IMR-90 (cell line): ENCODE measurements at regions not wholly inside any gene's neighbourhood (a gene's known extent, or its start where the extent isn't known, plus 50 kb on each side); places are given as distances from the start of the nearest gene placed in this dataset.

Experiments
- ATAC-seq: fragments of 200-7000 bp; cut with Tn5 transposase; 2 replicates; pipeline ENCODE4 v1.9.1; 2020; ENCODE audit warnings: low read depth, mild to moderate bottlenecking, moderate library complexity
- BruUV-seq: library from RNA; stranded (reverse); fragments of 400-500 nt; replicated peaks from 2 replicates; lab custom pipeline; 2021; lab: Mats Ljungman, UMichigan
- CTCF ChIA-PET: fragments of 300-600 bp; formaldehyde crosslinking; extraction: SDS; loops from one replicate; lab custom pipeline; 2021; ENCODE audit warnings: antibody characterized with exemption; lab: Yijun Ruan, JAX
- POLR2A ChIA-PET: fragments of 300-600 bp; sonication (Branson Sonifier 250); formaldehyde crosslinking; loops from one replicate; lab custom pipeline; 2022; ENCODE audit warnings: antibody characterized with exemption; ENCODE audit not compliant: unreplicated experiment; lab: Charles Lee
- DNase-seq: peaks from one replicate; pipeline ENCODE4 v3.0.0; 2013
- H2AFZ ChIP-seq: replicated peaks from 2 replicates; pipeline ENCODE3; 2013; ENCODE audit warnings: low read length, mild to moderate bottlenecking; ENCODE audit not compliant: poor library complexity
- H2AK5ac ChIP-seq: 2 replicates; pipeline ENCODE4 v1.6.1; 2013; ENCODE audit warnings: low read depth, low read length, inconsistent platforms
- H2AK9ac ChIP-seq: replicated peaks from 2 replicates; pipeline ENCODE3; 2013; ENCODE audit warnings: mild to moderate bottlenecking, low read depth, low read length, moderate library complexity; ENCODE audit not compliant: poor library complexity
- H2BK120ac ChIP-seq: 2 replicates; pipeline ENCODE4 v1.6.1; 2013; ENCODE audit warnings: low read depth, low read length, inconsistent platforms
- H2BK15ac ChIP-seq: 3 replicates; pipeline ENCODE4 v1.6.1; 2013; ENCODE audit warnings: low read depth, low read length, inconsistent platforms
- H2BK20ac ChIP-seq: 2 replicates; pipeline ENCODE4 v1.6.1; 2013; ENCODE audit warnings: low read depth, mild to moderate bottlenecking, inconsistent platforms, low read length, moderate library complexity
- H2BK5ac ChIP-seq: 2 replicates; pipeline ENCODE4 v1.6.1; 2013; ENCODE audit warnings: mild to moderate bottlenecking, low read depth, low read length, inconsistent platforms; ENCODE audit not compliant: poor library complexity, severe bottlenecking
- H3K14ac ChIP-seq: replicated peaks from 2 replicates; pipeline ENCODE4 v1.6.1; 2013; ENCODE audit warnings: low read depth, low read length, inconsistent platforms
- H3K18ac ChIP-seq: 2 replicates; pipeline ENCODE4 v1.6.1; 2013; ENCODE audit warnings: low read depth, low read length, control low read depth
- H3K23ac ChIP-seq: 2 replicates; pipeline ENCODE4 v1.6.1; 2013; ENCODE audit warnings: low read depth, low read length, inconsistent platforms
- H3K27ac ChIP-seq: 2 replicates; pipeline ENCODE4 v1.5.1; 2013; ENCODE audit warnings: mild to moderate bottlenecking, control low read depth, low read length; ENCODE audit not compliant: insufficient read depth
- H3K27me3 ChIP-seq: 2 replicates; pipeline ENCODE4 v1.6.1; 2013; ENCODE audit warnings: low read length; ENCODE audit not compliant: control insufficient read depth, insufficient read depth
- H3K36me3 ChIP-seq: 2 replicates; pipeline ENCODE4 v1.6.1; 2013; ENCODE audit warnings: low read length, mixed read lengths; ENCODE audit not compliant: control insufficient read depth, insufficient read depth
- H3K4ac ChIP-seq: 2 replicates; pipeline ENCODE4 v1.6.1; 2013; ENCODE audit warnings: low read depth, low read length, inconsistent platforms
- H3K4me1 ChIP-seq: 2 replicates; pipeline ENCODE4 v1.6.1; 2013; ENCODE audit warnings: low read length, mixed read lengths; ENCODE audit not compliant: control insufficient read depth, insufficient read depth
- H3K4me2 ChIP-seq: 2 replicates; pipeline ENCODE4 v1.6.1; 2013; ENCODE audit warnings: low read depth, mild to moderate bottlenecking, control low read depth, low read length, moderate library complexity
- H3K4me3 ChIP-seq: 2 replicates; pipeline ENCODE4 v1.5.1; 2013; ENCODE audit warnings: low read depth, mild to moderate bottlenecking, control low read depth, low read length, moderate library complexity; ENCODE audit not compliant: insufficient read depth
- H3K56ac ChIP-seq: 2 replicates; pipeline ENCODE4 v1.6.1; 2013; ENCODE audit warnings: low read length, inconsistent platforms; ENCODE audit not compliant: insufficient read depth; ENCODE audit errors: extremely low read depth
- H3K79me1 ChIP-seq, 2 experiments: 2 replicates each; pipeline ENCODE4 v1.6.1; 2013; ENCODE audit warnings: low read length in 2 of 2, inconsistent platforms in 1 of 2, low read depth in 1 of 2
- H3K9ac ChIP-seq: 2 replicates; pipeline ENCODE4 v1.6.1; 2013; ENCODE audit warnings: low read depth, low read length, control low read depth
- H3K9me1 ChIP-seq: 2 replicates; pipeline ENCODE4 v1.6.1; 2013; ENCODE audit warnings: low read length, inconsistent platforms; ENCODE audit not compliant: insufficient read depth
- H3K9me3 ChIP-seq: 2 replicates; pipeline ENCODE4 v1.6.1; 2013; ENCODE audit warnings: low read length; ENCODE audit not compliant: control insufficient read depth, insufficient read depth
- H4K20me1 ChIP-seq: 2 replicates; pipeline ENCODE4 v1.6.1; 2013; ENCODE audit warnings: low read length, inconsistent platforms; ENCODE audit not compliant: insufficient read depth
- H4K5ac ChIP-seq: 2 replicates; pipeline ENCODE4 v1.6.1; 2013; ENCODE audit warnings: mild to moderate bottlenecking, low read depth, low read length, control low read depth
- H4K8ac ChIP-seq, 2 experiments: 2 replicates each; pipeline ENCODE4 v1.6.1; 2013; ENCODE audit warnings: low read depth in 2 of 2, low read length in 2 of 2, control low read depth in 1 of 2, inconsistent platforms in 1 of 2
- H4K91ac ChIP-seq: 2 replicates; pipeline ENCODE4 v1.6.1; 2013; ENCODE audit warnings: low read depth, low read length, inconsistent platforms; ENCODE audit not compliant: insufficient read depth
- CEBPB ChIP-seq: IDR thresholded peaks from 2 replicates; pipeline ENCODE4 v1.6.1; 2012; ENCODE audit warnings: low read depth, low read length, improper control_type of control experiment
- CHD1 ChIP-seq: IDR thresholded peaks from 2 replicates; pipeline ENCODE4 v1.6.1; 2012; ENCODE audit warnings: low read depth, low read length, improper control_type of control experiment
- CTCF ChIP-seq: conservative IDR thresholded peaks from 2 replicates; pipeline ENCODE4 v1.5.1; 2012; ENCODE audit warnings: mild to moderate bottlenecking, low read depth, low read length, improper control_type of control experiment
- FOS ChIP-seq: fragments of 150-350 bp; IDR thresholded peaks from 2 replicates; pipeline ENCODE4 v1.6.1; 2016; ENCODE audit warnings: low read depth, low read length
- MAFK ChIP-seq: IDR thresholded peaks from 2 replicates; pipeline ENCODE4 v1.6.1; 2012; ENCODE audit warnings: low read depth, low read length, improper control_type of control experiment
- MAZ ChIP-seq: IDR thresholded peaks from 2 replicates; pipeline ENCODE4 v1.6.1; 2012; ENCODE audit warnings: low read depth, mild to moderate bottlenecking, low read length, improper control_type of control experiment, moderate library complexity, borderline replicate concordance
- MXI1 ChIP-seq: IDR thresholded peaks from 2 replicates; pipeline ENCODE4 v1.6.1; 2012; ENCODE audit warnings: low read depth, mild to moderate bottlenecking, low read length, moderate library complexity, borderline replicate concordance
- NFE2L2 ChIP-seq: fragments of 150-350 bp; IDR thresholded peaks from 2 replicates; pipeline ENCODE4 v1.6.1; 2016; ENCODE audit warnings: low read depth, mild to moderate bottlenecking, low read length
- POLR2A ChIP-seq: IDR thresholded peaks from 2 replicates; pipeline ENCODE4 v1.6.1; 2012; ENCODE audit warnings: mild to moderate bottlenecking, low read depth, low read length
- RAD21 ChIP-seq: IDR thresholded peaks from 2 replicates; pipeline ENCODE4 v1.6.1; 2012; ENCODE audit warnings: low read length, improper control_type of control experiment
- RFX5 ChIP-seq: IDR thresholded peaks from 2 replicates; pipeline ENCODE4 v1.8.0; 2012; ENCODE audit warnings: low read depth, mild to moderate bottlenecking, low read length, moderate library complexity
- SMC3 ChIP-seq: fragments of 150-350 bp; IDR thresholded peaks from 2 replicates; pipeline ENCODE4 v1.6.1; 2016; ENCODE audit warnings: low read depth, mild to moderate bottlenecking, antibody characterized with exemption, low read length, moderate library complexity
- WGBS, 2 experiments: methylation state at CpG; one replicate each; pipeline versions ENCODE4 v1.1.5 to v1.1.7; 2013; ENCODE audit warnings: missing lambda C conversion rate in 2 of 2; ENCODE audit not compliant: insufficient read length in 1 of 2; ENCODE audit errors: extremely low coverage in 2 of 2; 5-methylcytosine and 5-hydroxymethylcytosine counted together
- dilution Hi-C: fragments of 300-500 bp; cut with HindIII; formaldehyde crosslinking; loops from one replicate; pipeline ENCODE4 v1.14.3; 2018; ENCODE audit warnings: low sequenced_read_pairs; ENCODE audit not compliant: unreplicated experiment
- in situ Hi-C: fragments of 300-500 bp; cut with MboI; formaldehyde crosslinking; loops from 3 replicates; pipeline ENCODE4 v1.14.3; 2019; ENCODE audit warnings: low sequenced_read_pairs, inconsistent platforms, mixed read lengths
- intact Hi-C: fragments of 100-400 bp; cut with micrococcal nuclease; formaldehyde crosslinking; loops from 2 replicates; pipeline ENCODE4 v1.10.0; 2022
- TF ChIP-seq, protein P1 (sequence below): fragments of 150-350 bp; IDR thresholded peaks from 2 replicates; pipeline ENCODE4 v1.6.1; 2016; ENCODE audit warnings: low read depth, mild to moderate bottlenecking, low read length, moderate library complexity, borderline replicate concordance
- TF ChIP-seq, protein P2 (sequence below): fragments of 150-350 bp; IDR thresholded peaks from 2 replicates; pipeline ENCODE4 v1.6.1; 2017; ENCODE audit warnings: mild to moderate bottlenecking, antibody characterized with exemption, low read length, low read depth

DNA sequence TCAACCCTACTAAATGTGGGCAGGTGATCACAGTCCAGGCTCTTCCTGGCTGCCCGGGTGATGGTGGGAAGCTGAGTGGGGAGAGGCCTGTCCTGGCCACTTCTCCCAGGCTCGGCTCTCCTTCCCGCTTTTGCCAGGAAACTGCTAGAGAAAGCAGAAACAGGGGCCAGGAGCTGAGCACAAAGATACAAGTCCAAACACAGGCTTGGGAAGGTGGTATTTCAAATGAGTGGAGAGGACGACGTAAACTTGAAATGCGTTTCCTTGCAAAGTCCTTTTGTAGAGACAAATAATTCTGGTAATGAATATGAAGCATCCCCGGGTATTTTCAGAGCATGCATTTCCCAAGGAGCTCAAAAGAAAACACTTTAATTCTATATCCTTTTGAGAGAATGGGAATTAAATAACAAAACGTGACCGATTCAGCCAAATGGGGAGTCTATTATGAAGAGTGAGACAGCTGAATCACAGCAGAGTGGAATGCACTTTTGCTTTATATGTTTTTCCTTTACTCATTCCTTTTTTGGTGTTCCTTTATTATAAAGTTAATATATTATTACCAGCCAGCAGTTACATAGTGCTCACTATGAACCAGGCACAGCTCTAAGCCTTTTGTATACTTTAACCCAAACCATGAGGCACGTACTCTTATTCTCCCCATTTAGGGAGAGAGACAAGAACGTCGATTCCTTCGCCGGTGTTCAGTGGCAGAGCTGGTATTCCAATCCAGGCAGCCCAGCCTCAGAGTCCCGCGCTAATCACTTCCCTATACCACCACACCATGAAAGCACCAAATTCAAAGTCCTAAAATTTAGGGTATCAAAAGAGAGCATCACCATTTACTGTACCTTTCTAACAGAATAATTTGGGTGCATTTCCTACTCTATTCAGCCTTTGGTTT lies 218.2 kb upstream of the KLF14 start:
- dilution Hi-C loops (no loop called here), in situ Hi-C loops (no loop called here), intact Hi-C loops (no loop called here)
- Histone ChIP-seq H2BK20ac (peak overlapping the region; percentile 79; the same call in 1 of the 2 replicates), H3K27ac (peak overlapping the region; percentile 75), H3K4me3 (no peak overlapping the region), H3K23ac (peak overlapping the region; percentile 87), H3K4ac (peak overlapping the region; percentile 87), H2AFZ (no peak overlapping the region), H2AK5ac (peak overlapping the region; percentile 80), H2AK9ac (no peak overlapping the region), H2BK5ac (peak overlapping the region; percentile 53), H3K4me2 (no peak overlapping the region; the same call in 1 of the 2 replicates), H3K79me1 (peaks cover 30 to 79% of the 10 kb centered on the region in 2 experiments), H3K9me3 (no peaks in the 10 kb centered on the region), H3K27me3 (no peaks in the 10 kb centered on the region), H4K20me1 (no peaks in the 10 kb centered on the region), H2BK120ac (peak overlapping the region; percentile 74), H3K56ac (peak overlapping the region; percentile 53), H4K5ac (peak overlapping the region; percentile 42), H3K36me3 (peaks cover 14% of the 10 kb centered on the region), H2BK15ac (peak overlapping the region; percentile 77; the same call in 2 of the 3 replicates), H3K14ac (peak overlapping the region; percentile 54), H4K91ac (peak overlapping the region; percentile 69), H3K4me1 (peaks cover 26% of the 10 kb centered on the region), H4K8ac (peak overlapping the region; percentile 54 to 87), H3K9ac (no peak overlapping the region; the same call in 1 of the 2 replicates), H3K18ac (peak overlapping the region; percentile 31), H3K9me1 (peaks cover 19% of the 10 kb centered on the region)
- 85% methylated on average over 4 of the region's 16 CpGs; no CpG with 5 or more reads in 1 of the 2 experiments for WGBS, 2 experiments
- BruUV-seq: no TSS peak
- CTCF ChIA-PET: interaction anchor here (0.6 kb wide), 1 partner anchor 526 kb away, joined by 6 read pairs; no protein-coding TSS in a partner anchor
- DNase-seq (no peak), ATAC-seq (peak; percentile 18; the same call in 1 of the 2 replicates)
- POLR2A ChIA-PET: interaction anchor here (1.1 kb wide), 1 partner anchor 39 kb away, joined by 3 read pairs; no protein-coding TSS in a partner anchor
- TF ChIP-seq CTCF (no peak), RFX5 (no peak), RAD21 (no peak), MAFK (no peak), SMC3 (no peak), NFE2L2 (no peak), CHD1 (no peak), POLR2A (no peak), FOS (no peak), MAZ (no peak), CEBPB (no peak), MXI1 (no peak)
- TF ChIP-seq, protein P1, sequence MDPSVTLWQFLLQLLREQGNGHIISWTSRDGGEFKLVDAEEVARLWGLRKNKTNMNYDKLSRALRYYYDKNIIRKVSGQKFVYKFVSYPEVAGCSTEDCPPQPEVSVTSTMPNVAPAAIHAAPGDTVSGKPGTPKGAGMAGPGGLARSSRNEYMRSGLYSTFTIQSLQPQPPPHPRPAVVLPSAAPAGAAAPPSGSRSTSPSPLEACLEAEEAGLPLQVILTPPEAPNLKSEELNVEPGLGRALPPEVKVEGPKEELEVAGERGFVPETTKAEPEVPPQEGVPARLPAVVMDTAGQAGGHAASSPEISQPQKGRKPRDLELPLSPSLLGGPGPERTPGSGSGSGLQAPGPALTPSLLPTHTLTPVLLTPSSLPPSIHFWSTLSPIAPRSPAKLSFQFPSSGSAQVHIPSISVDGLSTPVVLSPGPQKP: no peak
- TF ChIP-seq, protein P2, sequence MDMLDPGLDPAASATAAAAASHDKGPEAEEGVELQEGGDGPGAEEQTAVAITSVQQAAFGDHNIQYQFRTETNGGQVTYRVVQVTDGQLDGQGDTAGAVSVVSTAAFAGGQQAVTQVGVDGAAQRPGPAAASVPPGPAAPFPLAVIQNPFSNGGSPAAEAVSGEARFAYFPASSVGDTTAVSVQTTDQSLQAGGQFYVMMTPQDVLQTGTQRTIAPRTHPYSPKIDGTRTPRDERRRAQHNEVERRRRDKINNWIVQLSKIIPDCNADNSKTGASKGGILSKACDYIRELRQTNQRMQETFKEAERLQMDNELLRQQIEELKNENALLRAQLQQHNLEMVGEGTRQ: no peak
